RWPE1 (cell line): ENCODE measurements at regions not wholly inside any gene's neighbourhood (a gene's known extent, or its start where the extent isn't known, plus 50 kb on each side); places are given as distances from the start of the nearest gene placed in this dataset.
A peak's percentile ranks its signal among the peaks of the same experiment; 100 is the strongest.

ENCODE experiments used
- CTCF ChIA-PET: fragments of 350-600 bp; sonication (Branson Sonifier 250); formaldehyde crosslinking; extraction: SDS; loops from one replicate; lab custom pipeline; 2021; lab: Yijun Ruan, JAX
- POLR2A ChIA-PET: fragments of 400-600 bp; formaldehyde crosslinking; extraction: SDS; loops from one replicate; lab custom pipeline; 2020; ENCODE audit warnings: antibody characterized with exemption; ENCODE audit not compliant: low non-redundant PET; lab: Yijun Ruan, JAX
- DNase-seq: peaks from one replicate; pipeline ENCODE4 v3.0.0; 2012; ENCODE audit warnings: low spot score
- H3K27ac ChIP-seq: fragments of 450-650 bp; 2 replicates; pipeline ENCODE4 v1.5.1; 2017
- TF ChIP-seq, protein P1 (sequence below): fragments of 450-650 bp; conservative IDR thresholded peaks from 2 replicates; pipeline ENCODE4 v1.5.1; 2017; ENCODE audit warnings: low read depth, mild to moderate bottlenecking

DNA sequence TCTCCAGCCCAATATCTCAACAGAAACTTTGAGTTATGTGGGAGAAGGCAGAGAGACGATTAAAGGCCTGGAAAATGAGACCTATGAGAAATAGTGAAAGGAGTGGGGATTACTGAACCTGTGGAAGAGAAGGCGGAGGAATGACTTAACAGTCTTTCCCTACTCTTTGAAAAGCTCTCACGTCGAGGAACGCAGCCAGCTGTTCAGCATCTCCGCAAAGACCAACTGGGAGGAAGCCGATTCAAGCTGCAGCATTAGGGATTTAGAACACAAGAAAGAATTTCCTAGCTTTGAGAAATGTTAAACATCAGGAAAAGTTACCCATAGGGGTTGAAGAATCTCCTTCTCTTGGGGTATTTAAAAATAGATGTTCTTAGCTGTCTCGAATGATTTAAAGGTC, 233.2 kb upstream of the PARD3B start:
- no peak overlapping the region for H3K27ac ChIP-seq
- ChIA-PET POLR2A (no interaction called here), CTCF (no interaction called here)
- TF ChIP-seq, protein P1, sequence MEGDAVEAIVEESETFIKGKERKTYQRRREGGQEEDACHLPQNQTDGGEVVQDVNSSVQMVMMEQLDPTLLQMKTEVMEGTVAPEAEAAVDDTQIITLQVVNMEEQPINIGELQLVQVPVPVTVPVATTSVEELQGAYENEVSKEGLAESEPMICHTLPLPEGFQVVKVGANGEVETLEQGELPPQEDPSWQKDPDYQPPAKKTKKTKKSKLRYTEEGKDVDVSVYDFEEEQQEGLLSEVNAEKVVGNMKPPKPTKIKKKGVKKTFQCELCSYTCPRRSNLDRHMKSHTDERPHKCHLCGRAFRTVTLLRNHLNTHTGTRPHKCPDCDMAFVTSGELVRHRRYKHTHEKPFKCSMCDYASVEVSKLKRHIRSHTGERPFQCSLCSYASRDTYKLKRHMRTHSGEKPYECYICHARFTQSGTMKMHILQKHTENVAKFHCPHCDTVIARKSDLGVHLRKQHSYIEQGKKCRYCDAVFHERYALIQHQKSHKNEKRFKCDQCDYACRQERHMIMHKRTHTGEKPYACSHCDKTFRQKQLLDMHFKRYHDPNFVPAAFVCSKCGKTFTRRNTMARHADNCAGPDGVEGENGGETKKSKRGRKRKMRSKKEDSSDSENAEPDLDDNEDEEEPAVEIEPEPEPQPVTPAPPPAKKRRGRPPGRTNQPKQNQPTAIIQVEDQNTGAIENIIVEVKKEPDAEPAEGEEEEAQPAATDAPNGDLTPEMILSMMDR = no peak
- DNase-seq = no peak

DNA sequence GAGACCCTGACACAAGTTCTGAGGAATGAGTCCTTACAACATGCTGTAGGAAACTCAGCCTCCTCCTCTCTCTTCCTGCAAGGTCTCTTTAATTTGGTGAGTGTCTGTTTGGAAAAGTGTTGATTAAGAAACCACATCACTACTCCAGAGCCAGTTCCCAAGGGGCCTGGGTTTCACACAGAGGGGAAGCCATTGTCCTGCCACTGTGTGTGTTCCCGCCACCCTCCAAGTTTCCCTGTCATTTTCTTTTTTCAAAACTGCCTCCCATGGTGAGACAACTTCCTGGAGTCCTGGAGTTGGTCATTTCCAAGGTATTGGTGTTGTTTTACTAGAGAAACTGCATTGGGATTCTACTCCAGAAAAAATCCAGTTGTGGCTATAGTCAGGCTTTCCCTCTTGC, 232.0 kb upstream of the PARD3B start:
- no peak for DNase-seq
- POLR2A ChIA-PET = no interaction called here
- H3K27ac ChIP-seq = no peak overlapping the region
- CTCF ChIA-PET = interaction anchor here (0.6 kb wide), 1 partner anchor 29 kb away, joined by 3 read pairs; no protein-coding TSS in a partner anchor
- TF ChIP-seq, protein P1 = no peak

GRCh38 chr2:204315236-204315662, 230.0 kb upstream of the PARD3B start:
- POLR2A ChIA-PET = no interaction called here

GRCh38 chr2:204317640-204318039, 227.6 kb upstream of the PARD3B start:
- DNase-seq = no peak
- no peak overlapping the region for H3K27ac ChIP-seq
- ChIA-PET POLR2A (no interaction called here), CTCF (no interaction called here)
- TF ChIP-seq, protein P1 = no peak

More at GRCh38 chr2:204315236-204315662, 230.0 kb upstream of the PARD3B start:
- DNase-seq = peak; percentile 2
- CTCF ChIA-PET = no interaction called here
- H3K27ac ChIP-seq = peak overlapping the region; percentile 34; the same call in 1 of the 2 replicates
- TF ChIP-seq, protein P1 = no peak

DNA sequence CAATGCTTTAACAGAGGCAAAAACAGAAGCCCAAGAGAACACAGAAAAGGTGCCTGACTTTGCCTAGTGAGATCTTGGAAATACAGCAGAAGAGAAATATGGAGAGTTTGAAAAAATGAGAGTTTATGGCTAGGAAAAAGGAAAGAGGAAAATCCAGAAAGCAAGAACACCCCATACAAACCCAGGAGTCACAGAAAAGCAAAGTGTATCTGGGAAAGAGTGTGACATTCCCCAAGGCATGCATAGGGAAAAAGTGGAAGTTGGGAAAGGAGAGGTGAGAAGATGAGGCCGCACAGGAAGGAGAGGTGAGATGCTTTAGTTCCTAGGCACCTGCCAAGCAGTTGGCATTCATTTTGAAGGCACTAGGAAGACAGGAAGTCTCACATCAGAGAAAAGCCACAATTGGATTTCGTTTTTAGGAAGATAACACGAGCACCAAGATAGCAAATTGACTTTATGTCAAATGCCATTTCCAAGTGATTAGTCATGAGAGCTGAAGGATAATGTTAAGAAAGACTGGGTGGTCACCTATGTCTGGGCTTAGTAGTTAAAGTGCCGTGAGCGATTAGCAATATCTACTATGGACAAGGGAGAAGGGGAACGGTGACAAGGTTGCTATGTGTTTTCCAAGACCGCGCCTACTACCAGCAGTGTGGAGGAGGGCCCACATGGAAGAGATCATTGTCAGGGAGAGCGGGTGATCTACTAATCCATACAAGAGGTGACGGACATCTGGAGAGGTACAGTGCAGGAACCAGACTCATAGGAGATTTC, 224.1 kb upstream of the PARD3B start:
- ChIA-PET CTCF (no interaction called here), POLR2A (no interaction called here)
- TF ChIP-seq, protein P1 = no peak
- no peak for DNase-seq
- peak overlapping the region; percentile 51 for H3K27ac ChIP-seq

DNA sequence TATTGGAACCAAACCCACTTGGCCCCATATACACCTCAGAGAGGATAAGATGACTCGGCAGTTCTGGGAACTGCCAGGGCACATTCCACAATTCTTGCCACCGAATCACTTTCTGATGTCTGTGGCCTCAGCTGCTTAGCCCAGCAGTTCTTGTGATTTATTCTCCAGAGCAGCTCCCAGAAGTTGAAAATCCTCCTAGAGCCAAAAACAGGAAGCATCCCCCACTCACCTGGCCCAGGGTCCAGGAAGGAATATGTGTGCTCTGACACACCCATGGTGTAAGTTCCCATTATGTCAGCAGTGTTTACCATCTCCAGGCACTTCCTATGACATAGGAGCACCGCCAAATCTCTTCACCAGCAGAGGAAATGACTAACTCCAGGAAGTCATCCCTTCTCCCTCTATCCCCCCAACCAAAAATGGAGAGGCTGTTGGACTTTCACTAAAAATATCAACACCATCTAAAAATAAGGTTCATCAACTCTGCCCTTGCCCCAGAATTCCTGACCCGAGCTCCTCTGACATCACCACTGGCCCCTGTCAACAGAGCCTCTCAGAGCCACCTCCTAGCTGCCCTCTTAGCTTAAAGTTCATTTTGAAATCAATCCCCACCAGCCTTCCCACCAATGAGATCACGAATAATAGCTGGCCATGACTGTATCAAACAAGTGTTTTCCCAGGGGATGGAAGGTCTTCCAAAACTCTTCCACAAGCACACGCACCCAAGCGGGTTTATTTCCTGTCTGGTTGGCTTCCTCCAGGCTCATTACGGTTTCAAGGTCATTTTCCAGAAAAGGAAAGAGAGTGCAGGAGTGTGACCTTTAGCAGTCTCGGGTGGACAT, 223.1 kb upstream of the PARD3B start:
- TF ChIP-seq, protein P1 = no peak
- CTCF ChIA-PET = no interaction called here
- peak; percentile 17 for DNase-seq
- H3K27ac ChIP-seq = peak overlapping the region; percentile 51
- POLR2A ChIA-PET = no interaction called here
